HepG2 (cell line): ENCODE measurements at regions not wholly inside any gene's neighbourhood (a gene's known extent, or its start where the extent isn't known, plus 50 kb on each side); places are given as distances from the start of the nearest gene placed in this dataset.

Source experiments
- ATAC-seq: fragments of 200-7000 bp; cut with Tn5 transposase; 3 replicates; pipeline ENCODE4 v1.9.1; 2020; ENCODE audit warnings: mild to moderate bottlenecking, moderate library complexity
- BruUV-seq: library from RNA; stranded (reverse); fragments of 400-500 nt; replicated peaks from 2 replicates; lab custom pipeline; 2021; lab: Mats Ljungman, UMichigan
- CTCF ChIA-PET: fragments of 300-600 bp; formaldehyde crosslinking; extraction: SDS; loops from one replicate; lab custom pipeline; 2021; ENCODE audit warnings: low total read pairs, inconsistent platforms, low intra/inter-chr PET ratio; lab: Yijun Ruan, JAX
- POLR2A ChIA-PET: fragments of 350-600 bp; sonication (Branson Sonifier 250); formaldehyde crosslinking; loops from one replicate; lab custom pipeline; 2020; ENCODE audit warnings: antibody characterized with exemption, inconsistent platforms; lab: Yijun Ruan, JAX
- DNase-seq: peaks from one replicate; pipeline ENCODE4 v3.0.0-alpha.2; 2015; ENCODE audit warnings: low spot score
- FAIRE-seq: peaks from 3 replicates; lab custom pipeline; 2011; peaks lifted over from hg19 to GRCh38; lab: Jason Lieb, UNC
- H2AFZ ChIP-seq: one replicate; pipeline ENCODE4 v1.6.1; 2011; ENCODE audit warnings: low read length, inconsistent platforms
- H3K27ac ChIP-seq: fragments of 300-600 bp; 3 replicates; pipeline ENCODE4 v1.8.0; 2011; ENCODE audit warnings: mixed run types, mild to moderate bottlenecking, mixed read lengths, low read length, inconsistent platforms; ENCODE audit not compliant: insufficient read depth; ENCODE audit errors: extremely low read length
- H3K27me3 ChIP-seq, 2 experiments: fragments of 200-600 bp in 1 of 2; 2 replicates in 1 of 2; 3 replicates in 1 of 2; pipeline versions ENCODE4 v1.6.0 to v1.8.0; 2011; ENCODE audit warnings: low read length in 2 of 2, mild to moderate bottlenecking in 2 of 2, moderate library complexity in 2 of 2, inconsistent platforms in 1 of 2; ENCODE audit not compliant: insufficient read depth in 2 of 2, control insufficient read depth in 1 of 2
- H3K36me3 ChIP-seq, 2 experiments: fragments of 200-600 bp in 1 of 2; replicated peaks in 1 of 2; 2 replicates in 1 of 2; 3 replicates in 1 of 2; pipeline versions ENCODE4 v1.5.1 to v1.8.0; 2011; ENCODE audit warnings: low read length in 2 of 2, inconsistent platforms in 1 of 2; ENCODE audit not compliant: insufficient read depth in 2 of 2, control insufficient read depth in 1 of 2
- H3K4me1 ChIP-seq: 2 replicates; pipeline ENCODE4 v1.5.1; 2012; ENCODE audit warnings: low read length, inconsistent platforms; ENCODE audit not compliant: insufficient read depth
- H3K4me2 ChIP-seq: 2 replicates; pipeline ENCODE4 v1.6.0; 2011; ENCODE audit warnings: low read depth, low read length, inconsistent platforms
- H3K4me3 ChIP-seq, 3 experiments: fragments of 200-600 bp in 1 of 3; sonication (generic), shearing (Covaris generic) in 1 of 3; replicated peaks in 1 of 3; 2 replicates each; pipeline ENCODE4 v1.5.1; 2011 to 2016; ENCODE audit warnings: low read length in 3 of 3, inconsistent platforms in 2 of 3, low read depth in 2 of 3, mild to moderate bottlenecking in 2 of 3, control low read depth in 1 of 3, mixed read lengths in 1 of 3; ENCODE audit not compliant: insufficient read depth in 1 of 3
- H3K79me2 ChIP-seq: one replicate; pipeline ENCODE4 v1.6.1; 2011; ENCODE audit warnings: low read length, inconsistent platforms; ENCODE audit not compliant: insufficient read depth
- H3K9ac ChIP-seq: 2 replicates; pipeline ENCODE4 v1.6.0; 2011; ENCODE audit warnings: mild to moderate bottlenecking, low read depth, low read length, inconsistent platforms; ENCODE audit not compliant: insufficient read depth
- H3K9me3 ChIP-seq: 2 replicates; pipeline ENCODE4 v1.5.1; 2012; ENCODE audit warnings: mild to moderate bottlenecking, low read length
- H4K20me1 ChIP-seq: 2 replicates; pipeline ENCODE4 v1.6.0; 2011; ENCODE audit warnings: inconsistent platforms, mild to moderate bottlenecking, low read length, moderate library complexity; ENCODE audit not compliant: insufficient read depth
- FOSL2 ChIP-seq: sonication (generic); formaldehyde crosslinking; IDR thresholded peaks from 2 replicates; pipeline ENCODE4 v1.4.0; 2020; ENCODE audit warnings: missing genetic modification reagents
- IKZF1 ChIP-seq: fragments of 450-650 bp; IDR thresholded peaks from 2 replicates; pipeline ENCODE4 v1.7.1; 2016
- NR2F1 ChIP-seq, 2 experiments: fragments of 450-650 bp in 1 of 2; formaldehyde crosslinking in 1 of 2; IDR thresholded peaks; 2 replicates each; pipeline versions ENCODE4 v1.5.0 to v1.6.1; 2016 to 2020; ENCODE audit warnings: mild to moderate bottlenecking in 1 of 2, missing compliant biosample characterization in 1 of 2, missing genetic modification reagents in 1 of 2, moderate library complexity in 1 of 2
- NR2F6 ChIP-seq, 2 experiments: IDR thresholded peaks; 2 replicates each; pipeline ENCODE4 v1.6.1; 2016; ENCODE audit warnings: antibody characterized with exemption in 1 of 2, mild to moderate bottlenecking in 1 of 2
- SIX1 ChIP-seq: sonication (generic); formaldehyde crosslinking; IDR thresholded peaks from 2 replicates; pipeline ENCODE4 v1.4.0; 2020; ENCODE audit warnings: missing genetic modification reagents, borderline replicate concordance
- ZFP1 ChIP-seq: IDR thresholded peaks from 2 replicates; pipeline ENCODE4 v1.6.1; 2016
- ZNF607 ChIP-seq: sonication (generic); formaldehyde crosslinking; IDR thresholded peaks from 2 replicates; pipeline ENCODE4 v1.5.1; 2020; ENCODE audit warnings: missing genetic modification reagents, mild to moderate bottlenecking, borderline replicate concordance
- WGBS: methylation state at CpG from one replicate; pipeline ENCODE4 v1.1.6; 2017; ENCODE audit warnings: low lambda C conversion rate; 5-methylcytosine and 5-hydroxymethylcytosine counted together
- in situ Hi-C: cut with HindIII; loops from 2 replicates; pipeline ENCODE4 v1.10.0; 2017; ENCODE audit warnings: low pct_unique_long_range_greater_than_20kb; ENCODE audit not compliant: extremely low pct_ligation_motif_present
- intact Hi-C: fragments of 100-400 bp; cut with micrococcal nuclease; formaldehyde crosslinking; loops from one replicate; pipeline ENCODE4 v1.10.0; 2022; ENCODE audit not compliant: unreplicated experiment
- TF ChIP-seq, protein P1 (sequence below): sonication (generic); formaldehyde crosslinking; IDR thresholded peaks from 2 replicates; pipeline ENCODE4 v1.8.0; 2022; ENCODE audit warnings: mild to moderate bottlenecking, missing genetic modification reagents; ENCODE audit not compliant: insufficient replicate concordance
- TF ChIP-seq, protein P2 (sequence below): sonication (generic); formaldehyde crosslinking; IDR thresholded peaks from 2 replicates; pipeline ENCODE4 v1.5.0; 2020; ENCODE audit warnings: missing genetic modification reagents, mild to moderate bottlenecking, borderline replicate concordance
- TF ChIP-seq, protein P3 (sequence below): sonication (generic); formaldehyde crosslinking; IDR thresholded peaks from 2 replicates; pipeline ENCODE4 v1.4.0; 2020; ENCODE audit warnings: missing genetic modification reagents, borderline replicate concordance
- TF ChIP-seq, protein P4 (sequence below): sonication (generic); formaldehyde crosslinking; IDR thresholded peaks from 2 replicates; pipeline ENCODE4 v1.4.0; 2020; ENCODE audit warnings: mild to moderate bottlenecking, missing genetic modification reagents
- TF ChIP-seq, protein P5 (sequence below): IDR thresholded peaks from 2 replicates; pipeline ENCODE4 v1.6.1; 2016; ENCODE audit warnings: low read depth

DNA sequence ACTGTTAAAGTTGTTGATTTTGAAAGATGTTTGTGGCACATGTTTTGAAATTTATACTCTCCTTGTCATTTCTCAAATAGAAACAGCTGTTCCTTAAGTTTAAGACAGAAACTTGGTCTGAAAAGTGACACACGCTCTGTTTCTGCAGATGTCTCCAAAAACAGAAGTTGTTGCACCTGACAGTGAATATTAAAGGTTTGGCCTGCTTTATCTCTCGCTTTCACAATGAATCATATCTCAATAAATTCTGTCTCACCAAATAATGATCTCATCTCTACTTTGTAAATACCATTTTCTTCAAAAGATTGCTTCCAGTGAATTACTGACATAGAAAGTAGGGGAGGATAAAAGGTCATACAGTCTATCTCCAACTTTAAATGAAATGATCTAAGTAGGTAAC, 294.9 kb upstream of the SYT4 start:
- H2AFZ ChIP-seq: no peak overlapping the region
- no peak overlapping the region for H3K4me2 ChIP-seq
- 0% methylated on average over 2 of the region's 2 CpGs for WGBS
- no peaks in the 10 kb centered on the region for H3K4me1 ChIP-seq
- DNase-seq (no peak), FAIRE-seq (no peak), ATAC-seq (no peak)
- no peaks in the 10 kb centered on the region for H3K27me3 ChIP-seq
- no peaks in the 10 kb centered on the region for H3K9me3 ChIP-seq
- H3K27ac ChIP-seq: no peak overlapping the region
- H3K4me3 ChIP-seq: no peak overlapping the region
- no TSS peak for BruUV-seq
- no peak for TF ChIP-seq NR2F6 (IDR thresholded peaks at IDR 0.05)
- TF ChIP-seq NR2F6 (CRISPR knock-in tag; IDR thresholded peaks at IDR 0.05): no peak
- no peak for TF ChIP-seq SIX1
- TF ChIP-seq, protein P1, sequence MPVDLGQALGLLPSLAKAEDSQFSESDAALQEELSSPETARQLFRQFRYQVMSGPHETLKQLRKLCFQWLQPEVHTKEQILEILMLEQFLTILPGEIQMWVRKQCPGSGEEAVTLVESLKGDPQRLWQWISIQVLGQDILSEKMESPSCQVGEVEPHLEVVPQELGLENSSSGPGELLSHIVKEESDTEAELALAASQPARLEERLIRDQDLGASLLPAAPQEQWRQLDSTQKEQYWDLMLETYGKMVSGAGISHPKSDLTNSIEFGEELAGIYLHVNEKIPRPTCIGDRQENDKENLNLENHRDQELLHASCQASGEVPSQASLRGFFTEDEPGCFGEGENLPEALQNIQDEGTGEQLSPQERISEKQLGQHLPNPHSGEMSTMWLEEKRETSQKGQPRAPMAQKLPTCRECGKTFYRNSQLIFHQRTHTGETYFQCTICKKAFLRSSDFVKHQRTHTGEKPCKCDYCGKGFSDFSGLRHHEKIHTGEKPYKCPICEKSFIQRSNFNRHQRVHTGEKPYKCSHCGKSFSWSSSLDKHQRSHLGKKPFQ (CRISPR knock-in tag): no peak
- no peaks in the 10 kb centered on the region for H3K79me2 ChIP-seq
- POLR2A ChIA-PET: no interaction called here
- in situ Hi-C loops: loop anchor here (25.0 kb wide), 1 partner anchor 985 kb away; no protein-coding TSS in a partner anchor
- no peak overlapping the region for H3K9ac ChIP-seq
- H4K20me1 ChIP-seq: no peaks in the 10 kb centered on the region
- intact Hi-C loops: no loop called here
- CTCF ChIA-PET: interaction anchor here (3.5 kb wide), 1 partner anchor 16 kb away, joined by 26 read pairs; no protein-coding TSS in a partner anchor
- no peaks in the 10 kb centered on the region for H3K36me3 ChIP-seq

DNA sequence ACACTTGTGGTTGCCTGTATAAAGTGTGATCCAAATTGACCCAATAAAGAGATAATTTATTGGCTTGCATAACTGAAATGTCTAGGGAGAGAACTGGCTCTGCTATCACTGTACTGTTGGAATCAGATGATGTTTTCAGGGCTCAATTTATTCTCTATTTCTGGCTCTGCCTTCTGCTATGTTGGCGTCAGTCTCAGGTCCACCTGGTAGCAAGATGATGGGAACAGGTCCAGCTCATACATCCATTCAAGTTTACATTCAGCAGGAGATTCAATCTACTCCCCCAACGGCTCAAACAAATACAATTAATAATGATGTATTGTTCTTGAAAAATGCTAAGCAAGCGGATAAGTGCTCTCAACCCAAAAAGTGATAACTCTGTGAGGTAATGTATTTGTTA, 297.7 kb upstream of the SYT4 start:
- DNase-seq (no peak), FAIRE-seq (no peak), ATAC-seq (no peak)
- intact Hi-C loops: no loop called here
- Histone ChIP-seq H3K4me1 (no peaks in the 10 kb centered on the region), H3K36me3 (no peaks in the 10 kb centered on the region), H3K27ac (no peak overlapping the region), H4K20me1 (no peaks in the 10 kb centered on the region), H3K9me3 (no peaks in the 10 kb centered on the region), H2AFZ (no peak overlapping the region), H3K27me3 (no peaks in the 10 kb centered on the region), H3K9ac (no peak overlapping the region), H3K79me2 (no peaks in the 10 kb centered on the region), H3K4me2 (no peak overlapping the region), H3K4me3 (no peak overlapping the region)
- in situ Hi-C loops: loop anchor here (25.0 kb wide), 2 partner anchors 988 to 1288 kb away; no protein-coding TSS in a partner anchor
- 1% methylated on average over 3 of the region's 3 CpGs for WGBS
- BruUV-seq: no TSS peak
- POLR2A ChIA-PET: no interaction called here
- CTCF ChIA-PET: no interaction called here
- no peak for TF ChIP-seq FOSL2 (CRISPR knock-in tag)
- no peak for TF ChIP-seq IKZF1
- no peak for TF ChIP-seq ZFP1 (CRISPR knock-in tag)
- TF ChIP-seq, protein P2, sequence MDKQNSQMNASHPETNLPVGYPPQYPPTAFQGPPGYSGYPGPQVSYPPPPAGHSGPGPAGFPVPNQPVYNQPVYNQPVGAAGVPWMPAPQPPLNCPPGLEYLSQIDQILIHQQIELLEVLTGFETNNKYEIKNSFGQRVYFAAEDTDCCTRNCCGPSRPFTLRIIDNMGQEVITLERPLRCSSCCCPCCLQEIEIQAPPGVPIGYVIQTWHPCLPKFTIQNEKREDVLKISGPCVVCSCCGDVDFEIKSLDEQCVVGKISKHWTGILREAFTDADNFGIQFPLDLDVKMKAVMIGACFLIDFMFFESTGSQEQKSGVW (CRISPR knock-in tag): no peak
- TF ChIP-seq, protein P3, sequence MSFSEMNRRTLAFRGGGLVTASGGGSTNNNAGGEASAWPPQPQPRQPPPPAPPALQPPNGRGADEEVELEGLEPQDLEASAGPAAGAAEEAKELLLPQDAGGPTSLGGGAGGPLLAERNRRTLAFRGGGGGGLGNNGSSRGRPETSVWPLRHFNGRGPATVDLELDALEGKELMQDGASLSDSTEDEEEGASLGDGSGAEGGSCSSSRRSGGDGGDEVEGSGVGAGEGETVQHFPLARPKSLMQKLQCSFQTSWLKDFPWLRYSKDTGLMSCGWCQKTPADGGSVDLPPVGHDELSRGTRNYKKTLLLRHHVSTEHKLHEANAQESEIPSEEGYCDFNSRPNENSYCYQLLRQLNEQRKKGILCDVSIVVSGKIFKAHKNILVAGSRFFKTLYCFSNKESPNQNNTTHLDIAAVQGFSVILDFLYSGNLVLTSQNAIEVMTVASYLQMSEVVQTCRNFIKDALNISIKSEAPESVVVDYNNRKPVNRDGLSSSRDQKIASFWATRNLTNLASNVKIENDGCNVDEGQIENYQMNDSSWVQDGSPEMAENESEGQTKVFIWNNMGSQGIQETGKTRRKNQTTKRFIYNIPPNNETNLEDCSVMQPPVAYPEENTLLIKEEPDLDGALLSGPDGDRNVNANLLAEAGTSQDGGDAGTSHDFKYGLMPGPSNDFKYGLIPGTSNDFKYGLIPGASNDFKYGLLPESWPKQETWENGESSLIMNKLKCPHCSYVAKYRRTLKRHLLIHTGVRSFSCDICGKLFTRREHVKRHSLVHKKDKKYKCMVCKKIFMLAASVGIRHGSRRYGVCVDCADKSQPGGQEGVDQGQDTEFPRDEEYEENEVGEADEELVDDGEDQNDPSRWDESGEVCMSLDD (CRISPR knock-in tag): no peak
- TF ChIP-seq NR2F1 (CRISPR knock-in tag; IDR thresholded peaks at IDR 0.05): no peak
- TF ChIP-seq, protein P4, sequence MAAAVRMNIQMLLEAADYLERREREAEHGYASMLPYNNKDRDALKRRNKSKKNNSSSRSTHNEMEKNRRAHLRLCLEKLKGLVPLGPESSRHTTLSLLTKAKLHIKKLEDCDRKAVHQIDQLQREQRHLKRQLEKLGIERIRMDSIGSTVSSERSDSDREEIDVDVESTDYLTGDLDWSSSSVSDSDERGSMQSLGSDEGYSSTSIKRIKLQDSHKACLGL (CRISPR knock-in tag): no peak
- TF ChIP-seq, protein P5, sequence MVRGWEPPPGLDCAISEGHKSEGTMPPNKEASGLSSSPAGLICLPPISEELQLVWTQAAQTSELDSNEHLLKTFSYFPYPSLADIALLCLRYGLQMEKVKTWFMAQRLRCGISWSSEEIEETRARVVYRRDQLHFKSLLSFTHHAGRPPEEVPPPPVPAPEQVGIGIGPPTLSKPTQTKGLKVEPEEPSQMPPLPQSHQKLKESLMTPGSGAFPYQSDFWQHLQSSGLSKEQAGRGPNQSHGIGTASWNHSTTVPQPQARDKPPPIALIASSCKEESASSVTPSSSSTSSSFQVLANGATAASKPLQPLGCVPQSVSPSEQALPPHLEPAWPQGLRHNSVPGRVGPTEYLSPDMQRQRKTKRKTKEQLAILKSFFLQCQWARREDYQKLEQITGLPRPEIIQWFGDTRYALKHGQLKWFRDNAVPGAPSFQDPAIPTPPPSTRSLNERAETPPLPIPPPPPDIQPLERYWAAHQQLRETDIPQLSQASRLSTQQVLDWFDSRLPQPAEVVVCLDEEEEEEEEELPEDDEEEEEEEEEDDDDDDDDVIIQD (CRISPR knock-in tag): no peak
- no peak for TF ChIP-seq ZNF607 (CRISPR knock-in tag)
